HG02870 (cell line): ENCODE measurements at regions not wholly inside any gene's neighbourhood (a gene's known extent, or its start where the extent isn't known, plus 50 kb on each side); places are given as distances from the start of the nearest gene placed in this dataset.
"Not testable (repeated sequence)": the region's sequence is repeated elsewhere in the genome, so short reads cannot be mapped to it uniquely, and the experiment has no call there.

Experiments used
- ATAC-seq: cut with Tn5 transposase; IDR thresholded peaks from one replicate; pipeline ENCODE4 v1.9.1; 2021; ENCODE audit warnings: mild to moderate bottlenecking, moderate library complexity; ENCODE audit not compliant: unreplicated experiment

- no peak for ATAC-seq
Observed at GRCh38 chr11:93032580-93032979, 63.1 kb downstream of the MTNR1B start.

- no peak for ATAC-seq
Observed at GRCh38 chr11:93033093-93033492, 63.6 kb downstream of the MTNR1B start.

- no peak for ATAC-seq
Observed at GRCh38 chr11:93034031-93034722, 64.7 kb downstream of the MTNR1B start.

GRCh38 chr11:93034723-93035039 lies 65.2 kb downstream of the MTNR1B start:
- ATAC-seq, result no peak

- no peak for ATAC-seq
Observed at GRCh38 chr11:93038521-93038920, 69.1 kb downstream of the MTNR1B start.

- ATAC-seq, result no peak
Observed at GRCh38 chr11:93039531-93040240, 70.2 kb downstream of the MTNR1B start.

GRCh38 chr11:93041682-93042081 lies 72.2 kb downstream of the MTNR1B start:
- no peak for ATAC-seq

GRCh38 chr11:93043186-93043585 lies 73.7 kb downstream of the MTNR1B start:
- ATAC-seq, result not testable (repeated sequence)

- no peak for ATAC-seq
Observed at GRCh38 chr11:93049740-93050139, 80.3 kb downstream of the MTNR1B start.

- no peak for ATAC-seq
Observed at GRCh38 chr11:93051186-93051585, 81.7 kb downstream of the MTNR1B start.

GRCh38 chr11:93053864-93054263 lies 84.4 kb downstream of the MTNR1B start:
- ATAC-seq, result no peak

- no peak for ATAC-seq
Observed at GRCh38 chr11:93054279-93054678, 84.8 kb downstream of the MTNR1B start.

GRCh38 chr11:93054881-93055280 lies 85.4 kb downstream of the MTNR1B start:
- ATAC-seq, result peak; percentile 89

- ATAC-seq, result no peak
Observed at GRCh38 chr11:93059117-93059957, 89.9 kb downstream of the MTNR1B start.

GRCh38 chr11:93063086-93063485 lies 93.6 kb downstream of the MTNR1B start:
- no peak for ATAC-seq

GRCh38 chr11:93065074-93065674 lies 95.7 kb downstream of the MTNR1B start:
- not testable (repeated sequence) for ATAC-seq

- no peak for ATAC-seq
Observed at GRCh38 chr11:93067881-93068390, 98.5 kb downstream of the MTNR1B start.

- ATAC-seq, result no peak
Observed at GRCh38 chr11:93072229-93072914, 102.9 kb downstream of the MTNR1B start.

GRCh38 chr11:93073026-93073425 lies 103.6 kb downstream of the MTNR1B start:
- ATAC-seq, result no peak

GRCh38 chr11:93073508-93074280 lies 104.2 kb downstream of the MTNR1B start:
- no peak for ATAC-seq
